Neural crest cell (in vitro differentiated cells): ENCODE measurements at regions not wholly inside any gene's neighbourhood (a gene's known extent, or its start where the extent isn't known, plus 50 kb on each side); places are given as distances from the start of the nearest gene placed in this dataset.
"Not testable (repeated sequence)": the region's sequence is repeated elsewhere in the genome, so short reads cannot be mapped to it uniquely, and the experiment has no call there.

Experiments
- DNase-seq: peaks from one replicate; pipeline ENCODE4 v3.0.0; 2021; ENCODE audit warnings: low read depth, mixed read lengths, low spot score
- H3K27ac Mint-ChIP-seq: one replicate; pipeline ENCODE4 v1.8.0; 2021; ENCODE audit warnings: mild to moderate bottlenecking, mixed read lengths; ENCODE audit not compliant: unreplicated experiment
- H3K27me3 Mint-ChIP-seq: 2 replicates; pipeline ENCODE4 v1.8.0; 2021; ENCODE audit warnings: low read depth, mild to moderate bottlenecking, mixed read lengths
- H3K36me3 Mint-ChIP-seq: 2 replicates; pipeline ENCODE4 v1.8.0; 2021; ENCODE audit warnings: low read depth, mild to moderate bottlenecking, mixed read lengths
- H3K4me1 Mint-ChIP-seq: 2 replicates; pipeline ENCODE4 v1.8.0; 2021; ENCODE audit warnings: mixed read lengths
- H3K4me3 Mint-ChIP-seq: one replicate; pipeline ENCODE4 v1.8.0; 2021; ENCODE audit warnings: mild to moderate bottlenecking, mixed read lengths
- H3K9me3 Mint-ChIP-seq: 2 replicates; pipeline ENCODE4 v1.8.0; 2021; ENCODE audit warnings: mixed read lengths
- CTCF ChIP-seq: fragments of 200-600 bp; sonication (generic); conservative IDR thresholded peaks from 2 replicates; pipeline ENCODE4 v1.5.0; 2021; ENCODE audit warnings: antibody characterized with exemption, mild to moderate bottlenecking

DNA sequence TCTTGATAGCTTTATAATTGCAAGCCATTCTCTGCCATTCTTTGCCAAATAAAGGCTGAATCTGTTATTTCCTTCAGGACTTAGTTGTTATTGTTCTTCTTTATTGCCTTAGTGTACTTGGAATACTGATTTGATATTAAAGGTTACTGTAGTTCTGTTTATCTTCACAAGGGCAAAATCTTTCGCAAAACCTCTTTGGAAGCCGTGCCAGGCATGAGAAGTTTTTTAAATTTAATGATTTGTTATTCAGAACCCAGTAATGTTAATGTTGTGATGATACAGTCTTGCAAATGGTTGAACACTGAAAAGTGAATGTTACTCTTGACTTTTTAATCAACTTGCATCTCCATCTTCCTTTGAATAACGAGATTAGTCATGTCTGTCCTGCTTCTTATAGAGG, 1225.2 kb upstream of the GOT2 start:
- TF ChIP-seq CTCF: no peak
- Mint-ChIP-seq H3K27me3 (peaks cover 4% of the 10 kb centered on the region), H3K4me1 (no peaks in the 10 kb centered on the region), H3K9me3 (no peaks in the 10 kb centered on the region), H3K4me3 (no peak overlapping the region), H3K27ac (no peak overlapping the region), H3K36me3 (no peaks in the 10 kb centered on the region)
- no peak for DNase-seq

GRCh38 chr16:59950431-59950830, 1216.3 kb upstream of the GOT2 start:
- H3K9me3 Mint-ChIP-seq: peaks cover 2% of the 10 kb centered on the region
- no peaks in the 10 kb centered on the region for H3K27me3 Mint-ChIP-seq
- no peaks in the 10 kb centered on the region for H3K4me1 Mint-ChIP-seq
- H3K4me3 Mint-ChIP-seq: no peak overlapping the region
- no peak overlapping the region for H3K27ac Mint-ChIP-seq
- DNase-seq: no peak
- H3K36me3 Mint-ChIP-seq: no peaks in the 10 kb centered on the region
- no peak for TF ChIP-seq CTCF

GRCh38 chr16:59944041-59944440, 1209.9 kb upstream of the GOT2 start:
- H3K4me1 Mint-ChIP-seq, DNase-seq, H3K4me3 Mint-ChIP-seq: not testable (repeated sequence)

DNA sequence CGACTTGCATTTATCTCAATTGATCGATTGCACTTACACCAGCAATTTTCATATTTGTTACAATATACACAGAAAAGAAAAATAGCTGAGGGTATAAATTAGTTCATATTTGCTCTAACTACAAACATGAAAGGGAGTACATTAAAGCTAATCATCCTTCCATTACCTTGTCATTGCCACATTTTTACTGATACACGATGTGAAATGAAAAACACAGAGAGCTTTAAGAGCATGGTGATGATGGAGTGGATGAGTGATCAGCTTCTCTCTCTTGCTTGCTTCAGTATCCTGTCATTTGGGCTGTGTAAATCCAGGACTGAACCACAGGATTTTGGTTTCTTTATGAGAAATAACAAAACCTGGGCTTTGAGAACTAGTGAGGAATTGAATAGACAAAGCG, 1207.5 kb upstream of the GOT2 start:
- Mint-ChIP-seq H3K9me3 (peaks cover 11% of the 10 kb centered on the region), H3K27me3 (no peaks in the 10 kb centered on the region), H3K4me1 (no peaks in the 10 kb centered on the region), H3K4me3 (no peak overlapping the region), H3K27ac (no peak overlapping the region), H3K36me3 (no peaks in the 10 kb centered on the region)
- DNase-seq: no peak
- TF ChIP-seq CTCF: no peak

More at GRCh38 chr16:59944041-59944440, 1209.9 kb upstream of the GOT2 start:
- not testable (repeated sequence) for H3K27me3 Mint-ChIP-seq, H3K9me3 Mint-ChIP-seq, H3K36me3 Mint-ChIP-seq
- H3K27ac Mint-ChIP-seq: peak overlapping the region; percentile 50

- Mint-ChIP-seq H3K27me3 (no peaks in the 10 kb centered on the region), H3K4me1 (peaks cover 3% of the 10 kb centered on the region), H3K9me3 (no peaks in the 10 kb centered on the region), H3K36me3 (no peaks in the 10 kb centered on the region), H3K4me3 (no peak overlapping the region), H3K27ac (no peak overlapping the region)
- no peak for TF ChIP-seq CTCF
- no peak for DNase-seq
These were observed 1185.9 kb upstream of the GOT2 start for GRCh38 chr16:59920054-59920453.

DNA sequence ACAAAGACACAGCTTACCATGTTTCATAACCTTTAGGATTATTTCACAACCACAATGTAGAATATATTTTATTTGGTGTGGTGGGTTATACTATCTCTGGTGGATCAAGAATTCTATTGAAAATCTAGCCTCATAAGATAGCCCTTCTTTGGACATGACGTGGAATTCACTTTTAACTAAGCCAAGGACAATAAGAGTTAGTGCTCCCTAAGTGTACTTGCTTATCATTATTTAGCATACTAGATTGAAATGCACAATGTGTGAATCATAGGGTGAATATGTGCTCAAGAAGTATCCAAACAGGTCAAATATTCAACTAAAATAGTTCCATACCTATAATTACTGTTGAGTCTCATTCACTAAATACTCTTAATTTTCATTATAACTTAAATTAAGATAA, 1179.5 kb upstream of the GOT2 start:
- no peaks in the 10 kb centered on the region for H3K36me3 Mint-ChIP-seq
- no peaks in the 10 kb centered on the region for H3K27me3 Mint-ChIP-seq
- no peak overlapping the region for H3K4me3 Mint-ChIP-seq
- TF ChIP-seq CTCF: no peak
- peaks cover 3% of the 10 kb centered on the region for H3K4me1 Mint-ChIP-seq
- no peak overlapping the region for H3K27ac Mint-ChIP-seq
- no peak for DNase-seq
- no peaks in the 10 kb centered on the region for H3K9me3 Mint-ChIP-seq
